ENCODE measurements at regions not wholly inside any gene's neighbourhood (a gene's known extent, or its start where the extent isn't known, plus 50 kb on each side); places are given as distances from the start of the nearest gene placed in this dataset.

DNA sequence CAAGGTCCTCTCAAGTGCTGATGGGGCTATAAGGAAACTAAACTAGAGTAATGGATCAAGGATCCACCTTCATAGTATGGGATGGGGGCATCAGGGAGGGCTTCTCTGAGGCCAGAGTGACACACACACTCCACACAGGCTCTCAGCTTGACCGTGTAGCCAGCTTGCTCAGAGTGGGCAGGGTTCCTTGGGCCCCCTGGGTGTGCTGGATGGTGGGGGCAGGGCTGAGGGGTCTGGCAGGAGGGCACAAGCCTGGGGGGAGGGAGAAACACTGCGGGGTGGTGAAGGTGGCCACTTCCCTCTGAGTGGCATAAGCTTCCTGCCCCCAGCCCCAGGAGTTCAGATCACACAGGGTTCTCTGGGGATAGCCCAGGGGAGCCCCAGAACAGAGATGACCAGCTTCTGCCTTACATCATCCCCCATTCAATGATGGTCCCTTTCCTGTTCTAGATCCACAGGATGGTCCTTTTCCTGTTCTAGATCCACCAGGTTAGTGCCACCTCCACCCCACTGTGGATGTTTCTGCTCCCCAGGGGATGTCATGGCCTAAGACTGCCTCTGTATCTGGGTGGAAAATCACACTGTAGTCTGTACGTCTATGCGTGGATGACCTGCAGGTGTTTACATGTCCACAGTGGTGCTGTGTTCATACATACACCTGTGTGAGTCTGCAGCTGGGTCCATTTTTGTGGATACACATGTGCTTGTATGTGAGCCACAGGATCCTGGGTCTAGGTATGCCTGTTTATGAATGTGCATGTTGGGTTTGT is 525.0 kb downstream of the PTPRU start:
- Mint-ChIP-seq H3K4me3 (no peak overlapping the region), H3K36me3 (ENCODE audit: low read depth) (no peaks in the 10 kb centered on the region), H3K9me3 (no peaks in the 10 kb centered on the region), H3K4me1 (peaks cover 6% of the 10 kb centered on the region), H3K27me3 (ENCODE audit: insufficient read depth) (peaks cover 11% of the 10 kb centered on the region), H3K27ac (no peak overlapping the region)
- Histone ChIP-seq H3K9me3 (ENCODE audit: control insufficient read depth, low read length) (no peaks in the 10 kb centered on the region), H3K9ac (ENCODE audit: extremely low read depth, low read length, poor library complexity, severe bottlenecking) (no peak overlapping the region), H3K4me1 (ENCODE audit: control insufficient read depth, insufficient read depth, low read length) (peaks cover 5% of the 10 kb centered on the region), H3K27ac (ENCODE audit: low read depth, low read length) (no peak overlapping the region), H3K4me3 (ENCODE audit: low read length) (no peak overlapping the region), H3K27me3 (ENCODE audit: control insufficient read depth, insufficient read depth, low read length, poor library complexity, severe bottlenecking) (no peaks in the 10 kb centered on the region), H3K36me3 (ENCODE audit: control insufficient read depth, insufficient read depth, low read length) (no peaks in the 10 kb centered on the region)
- TF ChIP-seq, protein P1, sequence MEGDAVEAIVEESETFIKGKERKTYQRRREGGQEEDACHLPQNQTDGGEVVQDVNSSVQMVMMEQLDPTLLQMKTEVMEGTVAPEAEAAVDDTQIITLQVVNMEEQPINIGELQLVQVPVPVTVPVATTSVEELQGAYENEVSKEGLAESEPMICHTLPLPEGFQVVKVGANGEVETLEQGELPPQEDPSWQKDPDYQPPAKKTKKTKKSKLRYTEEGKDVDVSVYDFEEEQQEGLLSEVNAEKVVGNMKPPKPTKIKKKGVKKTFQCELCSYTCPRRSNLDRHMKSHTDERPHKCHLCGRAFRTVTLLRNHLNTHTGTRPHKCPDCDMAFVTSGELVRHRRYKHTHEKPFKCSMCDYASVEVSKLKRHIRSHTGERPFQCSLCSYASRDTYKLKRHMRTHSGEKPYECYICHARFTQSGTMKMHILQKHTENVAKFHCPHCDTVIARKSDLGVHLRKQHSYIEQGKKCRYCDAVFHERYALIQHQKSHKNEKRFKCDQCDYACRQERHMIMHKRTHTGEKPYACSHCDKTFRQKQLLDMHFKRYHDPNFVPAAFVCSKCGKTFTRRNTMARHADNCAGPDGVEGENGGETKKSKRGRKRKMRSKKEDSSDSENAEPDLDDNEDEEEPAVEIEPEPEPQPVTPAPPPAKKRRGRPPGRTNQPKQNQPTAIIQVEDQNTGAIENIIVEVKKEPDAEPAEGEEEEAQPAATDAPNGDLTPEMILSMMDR (conservative IDR thresholded peaks at IDR 0.05), result no peak
- peak; percentile 16 for DNase-seq
- WGBS, 2 experiments (ENCODE audit: insufficient coverage in 1 of 2, insufficient read length in 1 of 2), result 67 to 100% methylated on average over 1 to 4 of the region's 4 CpGs

DNA sequence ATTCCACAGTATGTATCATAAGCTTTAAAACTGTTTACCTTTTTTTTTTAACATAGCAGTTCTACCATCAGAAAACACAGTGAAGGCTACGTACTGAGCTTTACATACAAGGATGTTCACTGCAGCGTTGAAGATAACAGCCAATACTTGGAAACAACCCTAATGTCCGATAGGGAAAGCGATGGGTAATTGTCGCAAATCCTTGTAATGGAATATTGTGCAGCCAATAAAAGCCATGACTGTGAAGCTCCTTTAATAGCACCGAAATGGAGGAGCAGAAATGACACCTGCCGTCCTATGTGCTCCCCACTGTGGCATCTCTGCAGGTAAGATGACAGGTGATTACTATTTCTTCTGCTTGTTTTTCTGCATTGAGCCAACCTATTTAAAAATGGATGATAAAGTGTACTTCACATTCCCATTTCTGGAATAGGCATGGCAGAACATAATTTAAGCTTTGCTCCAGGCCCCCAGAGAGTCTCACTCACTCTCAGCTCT is 523.8 kb downstream of the PTPRU start:
- DNase-seq, result no peak
- no peak overlapping the region for H3K27ac Mint-ChIP-seq
- Histone ChIP-seq H3K4me3 (ENCODE audit: low read length) (no peak overlapping the region), H3K27ac (ENCODE audit: low read depth, low read length) (no peak overlapping the region), H3K27me3 (ENCODE audit: control insufficient read depth, insufficient read depth, low read length, poor library complexity, severe bottlenecking) (no peaks in the 10 kb centered on the region), H3K36me3 (ENCODE audit: control insufficient read depth, insufficient read depth, low read length) (no peaks in the 10 kb centered on the region), H3K9me3 (ENCODE audit: control insufficient read depth, low read length) (no peaks in the 10 kb centered on the region), H3K9ac (ENCODE audit: extremely low read depth, low read length, poor library complexity, severe bottlenecking) (no peak overlapping the region), H3K4me1 (ENCODE audit: control insufficient read depth, insufficient read depth, low read length) (peaks cover 5% of the 10 kb centered on the region)
- no peak overlapping the region for H3K4me3 Mint-ChIP-seq
- TF ChIP-seq, protein P1 (conservative IDR thresholded peaks at IDR 0.05), result no peak
- H3K4me1 Mint-ChIP-seq, result peaks cover 6% of the 10 kb centered on the region
- WGBS, 2 experiments (ENCODE audit: insufficient coverage in 1 of 2, insufficient read length in 1 of 2), result 91 to 100% methylated on average over 7 of the region's 7 CpGs
- H3K27me3 Mint-ChIP-seq (ENCODE audit: insufficient read depth), result peaks cover 11% of the 10 kb centered on the region
- H3K9me3 Mint-ChIP-seq, result no peaks in the 10 kb centered on the region
- H3K36me3 Mint-ChIP-seq (ENCODE audit: low read depth), result no peaks in the 10 kb centered on the region

DNA sequence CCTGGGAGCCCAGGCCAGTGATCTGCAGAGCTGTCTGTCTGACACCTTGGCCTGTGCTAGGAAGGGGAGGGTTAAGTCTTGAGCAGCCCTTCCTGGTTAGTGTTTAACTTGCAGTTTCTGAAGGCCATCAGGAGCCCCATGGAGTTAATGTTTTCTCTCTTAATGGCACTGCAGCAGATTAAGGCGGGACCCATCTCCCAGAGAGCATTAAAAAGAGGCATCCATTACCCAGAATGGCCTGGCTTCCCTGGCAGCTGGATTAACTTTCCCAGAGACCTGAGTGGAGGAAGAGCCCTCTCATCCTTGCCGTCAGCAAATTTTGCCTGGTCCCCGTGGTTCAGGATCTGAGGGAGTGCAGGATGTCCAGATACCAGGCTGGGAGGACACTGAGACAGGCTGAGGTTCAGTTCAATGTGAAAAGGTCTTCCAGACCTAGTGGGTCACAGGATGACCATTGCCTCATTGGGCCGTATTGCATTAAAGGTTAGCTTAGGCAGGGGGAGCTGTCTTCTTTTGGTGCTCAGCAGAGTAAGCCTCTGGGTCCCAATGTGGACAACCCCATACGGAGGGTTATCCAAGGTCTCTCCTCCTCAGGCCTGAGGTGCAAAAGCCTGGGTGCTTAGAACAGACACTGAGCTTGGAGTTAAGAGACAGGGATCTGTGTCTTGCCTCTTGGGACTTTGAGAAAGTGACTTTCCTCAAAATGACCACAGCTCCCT is 522.6 kb downstream of the PTPRU start:
- H3K27ac ChIP-seq (ENCODE audit: low read depth, low read length), result no peak overlapping the region
- 73 to 81% methylated on average over 4 to 5 of the region's 5 CpGs for WGBS, 2 experiments (ENCODE audit: insufficient coverage in 1 of 2, insufficient read length in 1 of 2)
- Mint-ChIP-seq H3K27ac (no peak overlapping the region), H3K9me3 (no peaks in the 10 kb centered on the region), H3K4me1 (peaks cover 6% of the 10 kb centered on the region), H3K27me3 (ENCODE audit: insufficient read depth) (peaks cover 6% of the 10 kb centered on the region), H3K4me3 (no peak overlapping the region), H3K36me3 (ENCODE audit: low read depth) (no peaks in the 10 kb centered on the region)
- H3K36me3 ChIP-seq (ENCODE audit: control insufficient read depth, insufficient read depth, low read length), result no peaks in the 10 kb centered on the region
- H3K4me1 ChIP-seq (ENCODE audit: control insufficient read depth, insufficient read depth, low read length), result peaks cover 5% of the 10 kb centered on the region
- no peak overlapping the region for H3K4me3 ChIP-seq (ENCODE audit: low read length)
- no peaks in the 10 kb centered on the region for H3K9me3 ChIP-seq (ENCODE audit: control insufficient read depth, low read length)
- no peak overlapping the region for H3K9ac ChIP-seq (ENCODE audit: extremely low read depth, low read length, poor library complexity, severe bottlenecking)
- TF ChIP-seq, protein P1 (conservative IDR thresholded peaks at IDR 0.05), result peak; percentile 58
- H3K27me3 ChIP-seq (ENCODE audit: control insufficient read depth, insufficient read depth, low read length, poor library complexity, severe bottlenecking), result no peaks in the 10 kb centered on the region
- DNase-seq, result no peak

Data from endodermal cell (in vitro differentiated cells).